WTC11 (cell line): ENCODE measurements at regions not wholly inside any gene's neighbourhood (a gene's known extent, or its start where the extent isn't known, plus 50 kb on each side); places are given as distances from the start of the nearest gene placed in this dataset.

ENCODE experiments used
- ATAC-seq: fragments of 200-7000 bp; cut with Tn5 transposase; 2 replicates; pipeline ENCODE4 v1.10.0; 2021; ENCODE audit warnings: mild to moderate bottlenecking, moderate library complexity
- CTCF ChIA-PET: fragments of 300-600 bp; sonication (Branson Sonifier 250); formaldehyde crosslinking; loops from one replicate; lab custom pipeline; 2021; ENCODE audit warnings: antibody characterized with exemption; lab: Charles Lee
- POLR2A ChIA-PET: fragments of 350-600 bp; sonication (Branson Sonifier 250); formaldehyde crosslinking; loops from one replicate; lab custom pipeline; 2021; ENCODE audit warnings: antibody characterized with exemption; lab: Charles Lee
- DNase-seq: peaks from one replicate; pipeline ENCODE4 v3.0.0; 2021; ENCODE audit warnings: low spot score
- H3K27ac Mint-ChIP-seq: 2 replicates; pipeline ENCODE4 v1.8.0; 2021; ENCODE audit warnings: mixed read lengths
- H3K27me3 Mint-ChIP-seq: 2 replicates; pipeline ENCODE4 v1.8.0; 2021; ENCODE audit warnings: low read depth, mild to moderate bottlenecking, moderate library complexity, mixed read lengths
- H3K36me3 Mint-ChIP-seq: 2 replicates; pipeline ENCODE4 v1.8.0; 2021; ENCODE audit warnings: mixed read lengths
- H3K4me1 Mint-ChIP-seq: 2 replicates; pipeline ENCODE4 v1.8.0; 2022; ENCODE audit warnings: mixed read lengths
- H3K4me3 Mint-ChIP-seq: 2 replicates; pipeline ENCODE4 v1.8.0; 2021; ENCODE audit warnings: mild to moderate bottlenecking, moderate library complexity, mixed read lengths
- H3K9me3 Mint-ChIP-seq: 2 replicates; pipeline ENCODE4 v1.8.0; 2021; ENCODE audit warnings: mixed read lengths
- ATF2 ChIP-seq: sonication (generic); formaldehyde crosslinking; IDR thresholded peaks from 2 replicates; pipeline ENCODE4 v1.8.1; 2022; ENCODE audit warnings: low read depth, missing genetic modification reagents, borderline replicate concordance
- ATF6 ChIP-seq: sonication (generic); formaldehyde crosslinking; IDR thresholded peaks from 2 replicates; pipeline ENCODE4 v1.8.1; 2023; ENCODE audit warnings: mild to moderate bottlenecking, missing genetic modification reagents
- CREM ChIP-seq: sonication (generic); formaldehyde crosslinking; IDR thresholded peaks from 2 replicates; pipeline ENCODE4 v1.8.1; 2022; ENCODE audit warnings: mild to moderate bottlenecking, missing genetic modification reagents, moderate library complexity
- HMGXB4 ChIP-seq: sonication (generic); formaldehyde crosslinking; IDR thresholded peaks from 2 replicates; pipeline ENCODE4 v1.8.1; 2023; ENCODE audit warnings: mild to moderate bottlenecking, moderate library complexity, missing genetic modification reagents
- MAX ChIP-seq: sonication (generic); formaldehyde crosslinking; IDR thresholded peaks from 2 replicates; pipeline ENCODE4 v1.8.0; 2022; ENCODE audit warnings: mild to moderate bottlenecking, missing genetic modification reagents
- SP1 ChIP-seq: sonication (generic); formaldehyde crosslinking; conservative IDR thresholded peaks from 2 replicates; pipeline ENCODE4 v1.8.1; 2022; ENCODE audit warnings: missing genetic modification reagents
- USF1 ChIP-seq: sonication (generic); formaldehyde crosslinking; IDR thresholded peaks from 2 replicates; pipeline ENCODE4 v1.8.0; 2022; ENCODE audit warnings: mild to moderate bottlenecking, missing genetic modification reagents
- ZNF281 ChIP-seq: sonication (generic); formaldehyde crosslinking; IDR thresholded peaks from 2 replicates; pipeline ENCODE4 v1.8.0; 2023; ENCODE audit warnings: mild to moderate bottlenecking, missing genetic modification reagents
- ZNF396 ChIP-seq: fragments of 250-450 bp; sonication (Bioruptor Pico); IDR thresholded peaks from 2 replicates; pipeline ENCODE4 v1.8.0; 2021; ENCODE audit warnings: mild to moderate bottlenecking, moderate library complexity, borderline replicate concordance

GRCh38 chr1:105386489-105386888 lies 1636.8 kb downstream of the AMY1C start (continued):
- no peak for TF ChIP-seq ZNF281 (CRISPR knock-in tag)

GRCh38 chr1:105396001-105396400 lies 1646.3 kb downstream of the AMY1C start:
- ChIA-PET CTCF (no interaction called here), POLR2A (no interaction called here)
- DNase-seq (no peak), ATAC-seq (no peak)
- no peaks in the 10 kb centered on the region for H3K4me1 Mint-ChIP-seq
- H3K27ac Mint-ChIP-seq = no peak overlapping the region
- TF ChIP-seq ATF6 (CRISPR knock-in tag) (no peak), MAX (no peak)
- H3K27me3 Mint-ChIP-seq = no peaks in the 10 kb centered on the region
- H3K9me3 Mint-ChIP-seq = peaks cover 66% of the 10 kb centered on the region
- no peak overlapping the region for H3K4me3 Mint-ChIP-seq
- peaks cover 10% of the 10 kb centered on the region; the same call in 1 of the 2 replicates for H3K36me3 Mint-ChIP-seq

GRCh38 chr1:105398909-105399308 lies 1649.2 kb downstream of the AMY1C start:
- Mint-ChIP-seq H3K27me3 (no peaks in the 10 kb centered on the region), H3K9me3 (peaks cover 49% of the 10 kb centered on the region), H3K27ac (no peak overlapping the region), H3K36me3 (peaks cover 10% of the 10 kb centered on the region; the same call in 1 of the 2 replicates), H3K4me3 (no peak overlapping the region), H3K4me1 (no peaks in the 10 kb centered on the region)
- ATAC-seq (no peak), DNase-seq (no peak)
- POLR2A ChIA-PET = no interaction called here
- CTCF ChIA-PET = no interaction called here
- TF ChIP-seq ZNF396 = no peak
- TF ChIP-seq ATF6 (CRISPR knock-in tag) = no peak
- TF ChIP-seq HMGXB4 = no peak
- TF ChIP-seq CREM (CRISPR knock-in tag) = no peak
- no peak for TF ChIP-seq ATF2
- no peak for TF ChIP-seq USF1 (CRISPR knock-in tag)
- no peak for TF ChIP-seq SP1 (CRISPR knock-in tag)
